ENCODE measurements at regions not wholly inside any gene's neighbourhood (a gene's known extent, or its start where the extent isn't known, plus 50 kb on each side); places are given as distances from the start of the nearest gene placed in this dataset.

- TF ChIP-seq POLR2A (IDR thresholded peaks at IDR 0.05; ENCODE audit: low read depth, low read length) (no peak), GATA2 (IDR thresholded peaks at IDR 0.05; ENCODE audit: insufficient read depth, insufficient read length, low read depth, low read length) (no peak), CTCF (IDR thresholded peaks at IDR 0.05; ENCODE audit: extremely low read depth in 1 of 2, insufficient read depth in 1 of 2, low read depth in 1 of 2, low read length in 2 of 2) (no peak), MAX (IDR thresholded peaks at IDR 0.05; ENCODE audit: insufficient read depth, insufficient read length) (no peak), EZH2 (IDR thresholded peaks at IDR 0.05; ENCODE audit: borderline replicate concordance, low read depth, low read length, severe bottlenecking) (no peak), POLR2AphosphoS5 (IDR thresholded peaks at IDR 0.05; ENCODE audit: insufficient read depth, low read depth, low read length) (no peak), MYC (IDR thresholded peaks at IDR 0.05; ENCODE audit: low read depth, low read length) (no peak)
Observed at GRCh38 chr9:124128568-124129166, 117.1 kb downstream of the LHX2 start.
